ENCODE measurements at regions not wholly inside any gene's neighbourhood (a gene's known extent, or its start where the extent isn't known, plus 50 kb on each side); places are given as distances from the start of the nearest gene placed in this dataset.
A peak's percentile ranks its signal among the peaks of the same experiment; 100 is the strongest.

GRCh38 chr11:8831861-8832260, 79.1 kb upstream of the AKIP1 start:
- H4K5ac ChIP-seq (ENCODE audit: insufficient read length, low read depth, low read length): no peak overlapping the region
- Mint-ChIP-seq H3K27me3 (ENCODE audit: low read depth) (no peaks in the 10 kb centered on the region), H3K9me3 (no peaks in the 10 kb centered on the region; a peak in 1 of 5 replicates), H3K36me3 (ENCODE audit: insufficient read depth in 1 of 3, low read depth in 3 of 3) (peaks cover 0 to 2% (median under 1%) of the 10 kb centered on the region in 3 experiments; a peak in 2 of 7 replicates), H3K27ac (peak overlapping the region in 1 of 3 experiments; percentile 11; a peak in 1 of 7 replicates), H3K4me1 (peaks cover 26 to 30% of the 10 kb centered on the region in 2 experiments), H3K4me3 (no peak overlapping the region)
- no peak overlapping the region for H3K4me2 ChIP-seq (ENCODE audit: insufficient read depth, insufficient read length, low read length)
- no peaks in the 10 kb centered on the region for H3K79me2 ChIP-seq (ENCODE audit: insufficient read depth, low read length)
- DNase-seq: no peak
- H3K79me1 ChIP-seq (ENCODE audit: insufficient read depth, low read depth, low read length, poor library complexity, severe bottlenecking): no peaks in the 10 kb centered on the region
- TF ChIP-seq CTCF (conservative IDR thresholded peaks at IDR 0.05): no peak
- WGBS (ENCODE audit: extremely low coverage, insufficient read length, low lambda C conversion rate): no CpG with 5 or more reads among the region's 9 CpGs
- no peak overlapping the region for H3K56ac ChIP-seq (ENCODE audit: insufficient read length, low read depth, low read length)
- H2BK20ac ChIP-seq (ENCODE audit: low read depth, low read length, poor library complexity, severe bottlenecking): no peak overlapping the region
- no peak overlapping the region for H2BK15ac ChIP-seq (ENCODE audit: low read depth, low read length)
- no peak overlapping the region for H4K91ac ChIP-seq (ENCODE audit: insufficient read length, low read depth, low read length)
- no peaks in the 10 kb centered on the region for H4K20me1 ChIP-seq (ENCODE audit: control insufficient read depth, insufficient read depth, insufficient read length)
- no peak overlapping the region for H3K23ac ChIP-seq (ENCODE audit: insufficient read length, low read depth, low read length)
- H3K14ac ChIP-seq (ENCODE audit: insufficient read depth, low read length): no peak overlapping the region
- H4K8ac ChIP-seq (replicated peaks; ENCODE audit: insufficient read length, low read depth, low read length): no peak overlapping the region
- no peak overlapping the region for H3K18ac ChIP-seq (ENCODE audit: insufficient read length, low read depth, low read length)
- H3K27ac ChIP-seq (ENCODE audit: insufficient read length, low read depth, low read length): no peak overlapping the region
- no peaks in the 10 kb centered on the region for H3K23me2 ChIP-seq (ENCODE audit: insufficient read length, low read depth, low read length, poor library complexity, severe bottlenecking)
- no peak overlapping the region for H2AK5ac ChIP-seq (ENCODE audit: insufficient read length, low read length)
- no peaks in the 10 kb centered on the region for H3K9me3 ChIP-seq (ENCODE audit: control insufficient read depth, low read depth, low read length)
- no peaks in the 10 kb centered on the region; the same call in 1 of the 2 replicates for H3K4me1 ChIP-seq (ENCODE audit: insufficient read depth, low read length)
- no peak overlapping the region for H2BK120ac ChIP-seq (ENCODE audit: low read depth, low read length, poor library complexity, severe bottlenecking)
- no peak overlapping the region for H2BK5ac ChIP-seq (ENCODE audit: insufficient read length, low read length)
- H3T11ph ChIP-seq (ENCODE audit: low read length): no peak overlapping the region
- H2AFZ ChIP-seq (ENCODE audit: low read length): no peak overlapping the region
- no peak overlapping the region for H3K4ac ChIP-seq (ENCODE audit: low read depth, low read length)
- H2BK12ac ChIP-seq (ENCODE audit: insufficient read length, low read depth, low read length): no peak overlapping the region
- no peak overlapping the region for H3K9ac ChIP-seq (ENCODE audit: extremely low read depth, insufficient read length, low read length)
- H3K27me3 ChIP-seq (ENCODE audit: insufficient read depth, low read length): no peaks in the 10 kb centered on the region

Measured in H9 (cell line).